SK-N-SH (cell line): ENCODE measurements at regions not wholly inside any gene's neighbourhood (a gene's known extent, or its start where the extent isn't known, plus 50 kb on each side); places are given as distances from the start of the nearest gene placed in this dataset.

Experiments
- CTCF ChIA-PET: fragments of 300-600, 350-600 bp; formaldehyde crosslinking; extraction: SDS; loops from one replicate; lab custom pipeline; 2021; lab: Yijun Ruan, JAX
- POLR2A ChIA-PET: fragments of 350-600 bp; sonication (Branson Sonifier 250); formaldehyde crosslinking; extraction: SDS; loops from one replicate; lab custom pipeline; 2020; ENCODE audit warnings: antibody characterized with exemption, inconsistent platforms; lab: Yijun Ruan, JAX
- DNase-seq: peaks from one replicate; pipeline ENCODE4 v3.0.0; 2012
- H2AFZ ChIP-seq: fragments of 200-600 bp; sonication (generic); 2 replicates; pipeline ENCODE4 v1.8.1; 2016; ENCODE audit warnings: antibody characterized with exemption, mild to moderate bottlenecking, low read depth
- H3F3A ChIP-seq: fragments of 200-600 bp; sonication (generic); replicated peaks from 2 replicates; pipeline ENCODE3; 2016; ENCODE audit warnings: antibody characterized with exemption, mild to moderate bottlenecking; ENCODE audit not compliant: insufficient read depth
- H3K27ac ChIP-seq, 2 experiments: fragments of 200-500 bp in 1 of 2; fragments of 200-600 bp in 1 of 2; sonication (Bioruptor generic) in 1 of 2; sonication (generic), shearing (Covaris generic) in 1 of 2; 2 replicates each; pipeline versions ENCODE4 v1.5.1 to v1.6.1; 2014 to 2016; ENCODE audit warnings: low read depth in 2 of 2, inconsistent platforms in 1 of 2, low read length in 1 of 2, mild to moderate bottlenecking in 1 of 2, mixed read lengths in 1 of 2
- H3K27me3 ChIP-seq: fragments of 200-600 bp; sonication (generic), shearing (Covaris generic); 2 replicates; pipeline ENCODE4 v1.6.1; 2016; ENCODE audit warnings: mixed run types; ENCODE audit not compliant: insufficient read depth
- H3K36me3 ChIP-seq, 2 experiments: fragments of 200-500 bp in 1 of 2; fragments of 200-600 bp in 1 of 2; sonication (Bioruptor generic) in 1 of 2; sonication (generic) in 1 of 2; replicated peaks in 1 of 2; 2 replicates each; pipeline versions ENCODE3 to v1.5.1; 2014 to 2016; ENCODE audit warnings: low read length in 1 of 2, mild to moderate bottlenecking in 1 of 2; ENCODE audit not compliant: insufficient read depth in 2 of 2, control insufficient read depth in 1 of 2
- H3K4me1 ChIP-seq, 2 experiments: fragments of 200-500 bp in 1 of 2; fragments of 200-600 bp in 1 of 2; sonication (Bioruptor generic) in 1 of 2; sonication (generic), shearing (Covaris generic) in 1 of 2; 2 replicates each; pipeline versions ENCODE4 v1.5.1 to v1.6.1; 2014 to 2016; ENCODE audit warnings: low read depth in 1 of 2, low read length in 1 of 2, mixed run types in 1 of 2; ENCODE audit not compliant: insufficient read depth in 2 of 2, control insufficient read depth in 1 of 2
- H3K4me2 ChIP-seq: fragments of 200-600 bp; sonication (generic), shearing (Covaris generic); 2 replicates; pipeline ENCODE4 v1.6.1; 2017; ENCODE audit warnings: mixed run types
- H3K4me3 ChIP-seq, 2 experiments: fragments of 200-500 bp in 1 of 2; fragments of 200-600 bp in 1 of 2; sonication (Bioruptor generic) in 1 of 2; sonication (generic), shearing (Covaris generic) in 1 of 2; 2 replicates each; pipeline versions ENCODE4 v1.5.1 to v1.8.1; 2014 to 2016; ENCODE audit warnings: low read depth in 2 of 2, inconsistent platforms in 1 of 2, low read length in 1 of 2, mild to moderate bottlenecking in 1 of 2, mixed read lengths in 1 of 2, moderate library complexity in 1 of 2
- H3K79me2 ChIP-seq: fragments of 200-600 bp; sonication (generic); 2 replicates; pipeline ENCODE4 v1.8.1; 2017; ENCODE audit warnings: mild to moderate bottlenecking; ENCODE audit not compliant: insufficient read depth
- H3K9ac ChIP-seq: fragments of 200-600 bp; sonication (generic); 2 replicates; pipeline ENCODE4 v1.6.1; 2017; ENCODE audit warnings: mixed run types
- H3K9me2 ChIP-seq: fragments of 200-600 bp; sonication (generic); 2 replicates; pipeline ENCODE4 v1.6.1; 2017; ENCODE audit warnings: mixed run types
- H3K9me3 ChIP-seq: fragments of 200-600 bp; sonication (generic); 2 replicates; pipeline ENCODE4 v1.6.1; 2017; ENCODE audit warnings: mixed run types, mild to moderate bottlenecking, moderate library complexity
- H4K20me1 ChIP-seq: fragments of 200-600 bp; sonication (generic); 2 replicates; pipeline ENCODE4 v1.6.1; 2017; ENCODE audit warnings: mild to moderate bottlenecking, mixed run types; ENCODE audit not compliant: insufficient read depth
- CHD2 ChIP-seq: fragments of 150-350 bp; IDR thresholded peaks from 2 replicates; pipeline ENCODE4 v1.6.1; 2018; ENCODE audit warnings: low read length; ENCODE audit not compliant: partially characterized antibody
- EP300 ChIP-seq, 2 experiments: IDR thresholded peaks; 2 replicates each; pipeline versions ENCODE4 v1.4.0 to v1.6.1; 2012; ENCODE audit warnings: borderline replicate concordance in 1 of 2, low read depth in 1 of 2, low read length in 1 of 2
- FOSL2 ChIP-seq: IDR thresholded peaks from 2 replicates; pipeline ENCODE4 v1.4.0; 2012; ENCODE audit warnings: low read depth, mild to moderate bottlenecking, moderate library complexity, borderline replicate concordance
- FOXJ3 ChIP-seq: sonication (generic); formaldehyde crosslinking; IDR thresholded peaks from 2 replicates; pipeline ENCODE4 v1.5.1; 2020; ENCODE audit warnings: mild to moderate bottlenecking, missing genetic modification reagents
- FOXM1 ChIP-seq: IDR thresholded peaks from 2 replicates; pipeline ENCODE4 v1.4.0; 2012; ENCODE audit warnings: low read depth, mild to moderate bottlenecking
- GABPA ChIP-seq: IDR thresholded peaks from 2 replicates; pipeline ENCODE4 v1.4.0; 2012; ENCODE audit warnings: low read depth, mild to moderate bottlenecking
- GATA2 ChIP-seq: sonication (generic); formaldehyde crosslinking; IDR thresholded peaks from 2 replicates; pipeline ENCODE4 v1.5.0; 2020; ENCODE audit warnings: mild to moderate bottlenecking, missing genetic modification reagents
- MEF2A ChIP-seq: IDR thresholded peaks from 2 replicates; pipeline ENCODE4 v1.4.0; 2012; ENCODE audit warnings: low read depth, borderline replicate concordance
- MXI1 ChIP-seq: IDR thresholded peaks from 2 replicates; pipeline ENCODE4 v1.6.1; 2012; ENCODE audit warnings: mild to moderate bottlenecking, low read depth, low read length, improper control_type of control experiment
- NFIC ChIP-seq: IDR thresholded peaks from 2 replicates; pipeline ENCODE4 v1.4.0; 2012; ENCODE audit warnings: borderline replicate concordance
- NRF1 ChIP-seq: IDR thresholded peaks from 2 replicates; pipeline ENCODE4 v1.6.1; 2012; ENCODE audit warnings: low read depth, mild to moderate bottlenecking, low read length
- RCOR1 ChIP-seq: fragments of 150-350 bp; IDR thresholded peaks from 2 replicates; pipeline ENCODE4 v1.6.1; 2017; ENCODE audit warnings: antibody characterized with exemption, low read length
- REST ChIP-seq: IDR thresholded peaks from 2 replicates; pipeline ENCODE4 v1.6.1; 2012; ENCODE audit warnings: mild to moderate bottlenecking, low read depth, low read length, moderate library complexity
- RFX5 ChIP-seq: IDR thresholded peaks from 2 replicates; pipeline ENCODE4 v1.6.1; 2012; ENCODE audit warnings: mild to moderate bottlenecking, improper control_type of control experiment, low read length
- TAF1 ChIP-seq: IDR thresholded peaks from 2 replicates; pipeline ENCODE4 v1.6.1; 2012; ENCODE audit warnings: low read depth, mild to moderate bottlenecking, low read length, moderate library complexity, borderline replicate concordance
- TCF12 ChIP-seq: IDR thresholded peaks from 2 replicates; pipeline ENCODE4 v1.4.0; 2012
- USF1 ChIP-seq: IDR thresholded peaks from 2 replicates; pipeline ENCODE4 v1.4.0; 2012; ENCODE audit warnings: low read depth, borderline replicate concordance
- USF2 ChIP-seq: fragments of 150-350 bp; IDR thresholded peaks from 2 replicates; pipeline ENCODE4 v1.6.1; 2017; ENCODE audit warnings: antibody characterized with exemption, low read length, low read depth, borderline replicate concordance
- YY1 ChIP-seq: IDR thresholded peaks from 2 replicates; pipeline ENCODE4 v1.4.0; 2012; ENCODE audit warnings: low read depth, mild to moderate bottlenecking
- WGBS: methylation state at CpG from one replicate; pipeline ENCODE4 v1.1.6; 2017; ENCODE audit warnings: low lambda C conversion rate; 5-methylcytosine and 5-hydroxymethylcytosine counted together

- no peaks in the 10 kb centered on the region for H3K9me2 ChIP-seq
- H3K27me3 ChIP-seq, result no peaks in the 10 kb centered on the region
- H3K4me2 ChIP-seq, result no peak overlapping the region
- no peaks in the 10 kb centered on the region for H3K9me3 ChIP-seq
- WGBS, result 50% methylated on average over 1 of the region's 1 CpG
- no peak overlapping the region for H2AFZ ChIP-seq
- no peak overlapping the region for H3K9ac ChIP-seq
- ChIA-PET CTCF (no interaction called here), POLR2A (no interaction called here)
- no peak overlapping the region for H3K27ac ChIP-seq
- no peak for DNase-seq
- H3K79me2 ChIP-seq, result no peaks in the 10 kb centered on the region
- H3K4me1 ChIP-seq, result no peaks in the 10 kb centered on the region; a peak in 1 of 4 replicates
- H4K20me1 ChIP-seq, result no peaks in the 10 kb centered on the region
- H3K4me3 ChIP-seq, result no peak overlapping the region
- H3K36me3 ChIP-seq, result no peaks in the 10 kb centered on the region
- no peaks in the 10 kb centered on the region for H3F3A ChIP-seq
- TF ChIP-seq RCOR1 (no peak), REST (no peak), TCF12 (no peak), FOXM1 (no peak)
Observed at GRCh38 chr13:62377838-62378237, 962.2 kb upstream of the PCDH20 start.

GRCh38 chr13:62375653-62376052 is 960.0 kb upstream of the PCDH20 start:
- Histone ChIP-seq H2AFZ (no peak overlapping the region), H3K4me3 (no peak overlapping the region), H3K79me2 (no peaks in the 10 kb centered on the region), H3K27me3 (no peaks in the 10 kb centered on the region; the same call in 1 of the 2 replicates), H4K20me1 (no peaks in the 10 kb centered on the region), H3K27ac (no peak overlapping the region), H3K9me3 (no peaks in the 10 kb centered on the region), H3K4me2 (no peak overlapping the region), H3K9me2 (no peaks in the 10 kb centered on the region), H3K36me3 (no peaks in the 10 kb centered on the region), H3K4me1 (no peaks in the 10 kb centered on the region; a peak in 1 of 4 replicates), H3K9ac (no peak overlapping the region), H3F3A (no peaks in the 10 kb centered on the region)
- POLR2A ChIA-PET, result no interaction called here
- no peak for DNase-seq
- 52% methylated on average over 2 of the region's 2 CpGs for WGBS
- CTCF ChIA-PET, result interaction anchor here (1.2 kb wide), 1 partner anchor 673 kb away, joined by 4 read pairs; no protein-coding TSS in a partner anchor
- TF ChIP-seq EP300 (IDR thresholded peaks at IDR 0.05; ENCODE audit: borderline replicate concordance in 1 of 2, low read depth in 1 of 2, low read length in 1 of 2), result no peak
- TF ChIP-seq TAF1, result no peak
- TF ChIP-seq NRF1, result no peak
- TF ChIP-seq RCOR1, result no peak
- no peak for TF ChIP-seq USF2
- no peak for TF ChIP-seq GABPA
- TF ChIP-seq FOXJ3, result no peak
- TF ChIP-seq GATA2 (CRISPR knock-in tag), result no peak
- TF ChIP-seq MXI1, result no peak
- TF ChIP-seq REST, result no peak
- no peak for TF ChIP-seq FOSL2
- TF ChIP-seq RFX5, result no peak
- TF ChIP-seq YY1, result no peak
- no peak for TF ChIP-seq CHD2
- no peak for TF ChIP-seq NFIC
- no peak for TF ChIP-seq MEF2A
- TF ChIP-seq USF1, result no peak
